ENCODE measurements at regions not wholly inside any gene's neighbourhood (a gene's known extent, or its start where the extent isn't known, plus 50 kb on each side); places are given as distances from the start of the nearest gene placed in this dataset.
"Not testable (repeated sequence)": the region's sequence is repeated elsewhere in the genome, so short reads cannot be mapped to it uniquely, and the experiment has no call there.

- Histone ChIP-seq H3K9me3 (no peaks in the 10 kb centered on the region), H3K27ac (no peak overlapping the region), H3K4me1 (ENCODE audit: control insufficient read depth in 1 of 2, insufficient read depth in 1 of 2, low read depth in 1 of 2, low read length in 1 of 2) (no peaks in the 10 kb centered on the region), H3K27me3 (no peaks in the 10 kb centered on the region), H3K36me3 (no peaks in the 10 kb centered on the region), H3K4me3 (ENCODE audit: low read depth in 1 of 2, low read length in 1 of 2) (no peak overlapping the region)
- TF ChIP-seq, protein P1, sequence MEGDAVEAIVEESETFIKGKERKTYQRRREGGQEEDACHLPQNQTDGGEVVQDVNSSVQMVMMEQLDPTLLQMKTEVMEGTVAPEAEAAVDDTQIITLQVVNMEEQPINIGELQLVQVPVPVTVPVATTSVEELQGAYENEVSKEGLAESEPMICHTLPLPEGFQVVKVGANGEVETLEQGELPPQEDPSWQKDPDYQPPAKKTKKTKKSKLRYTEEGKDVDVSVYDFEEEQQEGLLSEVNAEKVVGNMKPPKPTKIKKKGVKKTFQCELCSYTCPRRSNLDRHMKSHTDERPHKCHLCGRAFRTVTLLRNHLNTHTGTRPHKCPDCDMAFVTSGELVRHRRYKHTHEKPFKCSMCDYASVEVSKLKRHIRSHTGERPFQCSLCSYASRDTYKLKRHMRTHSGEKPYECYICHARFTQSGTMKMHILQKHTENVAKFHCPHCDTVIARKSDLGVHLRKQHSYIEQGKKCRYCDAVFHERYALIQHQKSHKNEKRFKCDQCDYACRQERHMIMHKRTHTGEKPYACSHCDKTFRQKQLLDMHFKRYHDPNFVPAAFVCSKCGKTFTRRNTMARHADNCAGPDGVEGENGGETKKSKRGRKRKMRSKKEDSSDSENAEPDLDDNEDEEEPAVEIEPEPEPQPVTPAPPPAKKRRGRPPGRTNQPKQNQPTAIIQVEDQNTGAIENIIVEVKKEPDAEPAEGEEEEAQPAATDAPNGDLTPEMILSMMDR (IDR thresholded peaks at IDR 0.05): no peak
These were observed 349.1 kb upstream of the FLRT2 start for GRCh38 chr14:85180876-85181275.

DNA sequence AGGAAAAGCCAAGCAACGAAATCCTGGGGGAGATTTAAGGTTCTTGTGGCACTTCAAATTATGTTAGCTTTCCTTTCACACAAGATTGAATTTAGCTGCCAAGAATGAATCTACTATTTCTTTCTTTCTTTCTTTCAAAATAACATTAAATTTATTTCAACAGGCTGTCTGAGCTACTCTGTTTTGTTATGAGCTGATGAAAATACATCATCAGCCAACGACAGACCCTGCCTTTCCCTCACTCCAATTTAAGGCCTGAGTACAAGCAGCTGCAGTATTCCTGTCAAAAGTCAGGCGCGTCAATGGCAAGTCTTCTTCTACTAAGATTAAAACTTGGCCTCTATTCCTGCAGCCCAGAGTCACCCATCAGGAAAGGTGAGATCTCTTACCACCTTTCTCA, 347.7 kb upstream of the FLRT2 start:
- Histone ChIP-seq H3K36me3 (no peaks in the 10 kb centered on the region), H3K4me1 (ENCODE audit: control insufficient read depth in 1 of 2, insufficient read depth in 1 of 2, low read depth in 1 of 2, low read length in 1 of 2) (no peaks in the 10 kb centered on the region), H3K27me3 (no peaks in the 10 kb centered on the region), H3K9me3 (no peaks in the 10 kb centered on the region), H3K4me3 (ENCODE audit: low read depth in 1 of 2, low read length in 1 of 2) (no peak overlapping the region), H3K27ac (no peak overlapping the region)
- TF ChIP-seq, protein P1 (IDR thresholded peaks at IDR 0.05): no peak

DNA sequence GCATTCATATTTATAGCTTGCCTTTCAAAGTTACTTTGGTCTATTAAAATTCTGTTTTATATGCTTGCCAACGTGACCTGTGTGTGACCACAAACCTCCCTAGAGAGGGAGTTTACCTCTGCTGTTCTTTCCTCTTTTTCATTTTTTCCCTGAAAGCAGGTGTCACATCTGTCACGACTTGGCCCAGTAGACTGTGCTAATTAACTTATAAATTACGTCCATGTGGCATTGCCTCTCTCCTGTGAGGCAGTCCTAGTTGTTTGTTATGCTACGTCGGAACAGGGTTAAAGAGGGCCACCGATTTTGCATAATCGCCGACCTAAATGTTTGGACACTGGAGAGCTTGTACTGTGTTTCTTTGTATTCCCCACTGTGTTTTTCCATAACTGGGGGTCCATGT, 343.9 kb upstream of the FLRT2 start:
- H3K27me3 ChIP-seq: no peaks in the 10 kb centered on the region
- TF ChIP-seq, protein P1 (IDR thresholded peaks at IDR 0.05): no peak
- no peaks in the 10 kb centered on the region for H3K4me1 ChIP-seq (ENCODE audit: control insufficient read depth in 1 of 2, insufficient read depth in 1 of 2, low read depth in 1 of 2, low read length in 1 of 2)
- H3K4me3 ChIP-seq (ENCODE audit: low read depth in 1 of 2, low read length in 1 of 2): no peak overlapping the region
- no peak overlapping the region for H3K27ac ChIP-seq
- H3K9me3 ChIP-seq: no peaks in the 10 kb centered on the region
- H3K36me3 ChIP-seq: no peaks in the 10 kb centered on the region

- no peaks in the 10 kb centered on the region for H3K36me3 ChIP-seq
- H3K9me3 ChIP-seq: no peaks in the 10 kb centered on the region
- H3K4me1 ChIP-seq (ENCODE audit: control insufficient read depth in 1 of 2, insufficient read depth in 1 of 2, low read depth in 1 of 2, low read length in 1 of 2): no peaks in the 10 kb centered on the region
- H3K27me3 ChIP-seq: no peaks in the 10 kb centered on the region
- H3K4me3 ChIP-seq (ENCODE audit: low read depth in 1 of 2, low read length in 1 of 2): no peak overlapping the region
- TF ChIP-seq, protein P1 (IDR thresholded peaks at IDR 0.05): no peak
- H3K27ac ChIP-seq: no peak overlapping the region
These were observed 342.4 kb upstream of the FLRT2 start for GRCh38 chr14:85187521-85187920.

DNA sequence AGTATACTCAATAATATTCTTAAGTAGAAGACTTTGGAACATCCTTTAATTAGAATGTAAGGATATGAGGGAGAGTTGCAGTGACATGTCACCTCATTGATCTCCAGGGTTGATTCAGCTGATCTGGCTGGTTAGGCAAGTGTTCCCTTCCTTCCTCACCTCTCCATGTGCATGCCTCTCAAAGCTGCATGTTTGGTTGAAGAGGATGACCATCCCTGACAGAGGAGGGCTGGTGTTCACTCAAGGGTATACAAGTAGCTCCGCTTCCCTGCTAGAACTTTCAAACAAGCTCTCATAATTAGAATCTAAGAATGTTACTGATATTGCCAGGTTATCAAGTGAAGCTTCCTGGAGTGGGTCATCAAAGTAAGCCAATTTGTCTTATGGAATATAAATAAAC, 341.1 kb upstream of the FLRT2 start:
- TF ChIP-seq, protein P1 (IDR thresholded peaks at IDR 0.05): no peak
- Histone ChIP-seq H3K4me1 (ENCODE audit: control insufficient read depth in 1 of 2, insufficient read depth in 1 of 2, low read depth in 1 of 2, low read length in 1 of 2) (no peaks in the 10 kb centered on the region), H3K4me3 (ENCODE audit: low read depth in 1 of 2, low read length in 1 of 2) (no peak overlapping the region), H3K27ac (no peak overlapping the region), H3K9me3 (no peaks in the 10 kb centered on the region), H3K27me3 (no peaks in the 10 kb centered on the region), H3K36me3 (no peaks in the 10 kb centered on the region)

- H3K4me3 ChIP-seq (ENCODE audit: low read depth in 1 of 2, low read length in 1 of 2); H3K27me3 ChIP-seq; H3K9me3 ChIP-seq; H3K27ac ChIP-seq; H3K36me3 ChIP-seq; H3K4me1 ChIP-seq (ENCODE audit: control insufficient read depth in 1 of 2, insufficient read depth in 1 of 2, low read depth in 1 of 2, low read length in 1 of 2): not testable (repeated sequence)
These were observed 340.7 kb upstream of the FLRT2 start for GRCh38 chr14:85189253-85189652.
